ENCODE measurements at regions not wholly inside any gene's neighbourhood (a gene's known extent, or its start where the extent isn't known, plus 50 kb on each side); places are given as distances from the start of the nearest gene placed in this dataset.

- TF ChIP-seq POLR2AphosphoS5 (IDR thresholded peaks at IDR 0.05; ENCODE audit: low read depth, low read length) (no peak), SIN3A (IDR thresholded peaks at IDR 0.05; ENCODE audit: borderline replicate concordance, insufficient read depth, low read length) (no peak), TAF1 (IDR thresholded peaks at IDR 0.05; ENCODE audit: borderline replicate concordance, insufficient read depth, low read length) (no peak), FOXP2 (optimal IDR thresholded peaks at IDR 0.05; ENCODE audit: borderline replicate concordance, extremely low read depth, extremely low read length, insufficient read depth) (no peak)
- TF ChIP-seq, protein P1, sequence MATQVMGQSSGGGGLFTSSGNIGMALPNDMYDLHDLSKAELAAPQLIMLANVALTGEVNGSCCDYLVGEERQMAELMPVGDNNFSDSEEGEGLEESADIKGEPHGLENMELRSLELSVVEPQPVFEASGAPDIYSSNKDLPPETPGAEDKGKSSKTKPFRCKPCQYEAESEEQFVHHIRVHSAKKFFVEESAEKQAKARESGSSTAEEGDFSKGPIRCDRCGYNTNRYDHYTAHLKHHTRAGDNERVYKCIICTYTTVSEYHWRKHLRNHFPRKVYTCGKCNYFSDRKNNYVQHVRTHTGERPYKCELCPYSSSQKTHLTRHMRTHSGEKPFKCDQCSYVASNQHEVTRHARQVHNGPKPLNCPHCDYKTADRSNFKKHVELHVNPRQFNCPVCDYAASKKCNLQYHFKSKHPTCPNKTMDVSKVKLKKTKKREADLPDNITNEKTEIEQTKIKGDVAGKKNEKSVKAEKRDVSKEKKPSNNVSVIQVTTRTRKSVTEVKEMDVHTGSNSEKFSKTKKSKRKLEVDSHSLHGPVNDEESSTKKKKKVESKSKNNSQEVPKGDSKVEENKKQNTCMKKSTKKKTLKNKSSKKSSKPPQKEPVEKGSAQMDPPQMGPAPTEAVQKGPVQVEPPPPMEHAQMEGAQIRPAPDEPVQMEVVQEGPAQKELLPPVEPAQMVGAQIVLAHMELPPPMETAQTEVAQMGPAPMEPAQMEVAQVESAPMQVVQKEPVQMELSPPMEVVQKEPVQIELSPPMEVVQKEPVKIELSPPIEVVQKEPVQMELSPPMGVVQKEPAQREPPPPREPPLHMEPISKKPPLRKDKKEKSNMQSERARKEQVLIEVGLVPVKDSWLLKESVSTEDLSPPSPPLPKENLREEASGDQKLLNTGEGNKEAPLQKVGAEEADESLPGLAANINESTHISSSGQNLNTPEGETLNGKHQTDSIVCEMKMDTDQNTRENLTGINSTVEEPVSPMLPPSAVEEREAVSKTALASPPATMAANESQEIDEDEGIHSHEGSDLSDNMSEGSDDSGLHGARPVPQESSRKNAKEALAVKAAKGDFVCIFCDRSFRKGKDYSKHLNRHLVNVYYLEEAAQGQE (IDR thresholded peaks at IDR 0.05; ENCODE audit: insufficient read depth in 1 of 2, low read depth in 2 of 2, low read length in 2 of 2): no peak
Observed at GRCh38 chr3:42037318-42037945, 53.7 kb upstream of the TRAK1 start.

DNA sequence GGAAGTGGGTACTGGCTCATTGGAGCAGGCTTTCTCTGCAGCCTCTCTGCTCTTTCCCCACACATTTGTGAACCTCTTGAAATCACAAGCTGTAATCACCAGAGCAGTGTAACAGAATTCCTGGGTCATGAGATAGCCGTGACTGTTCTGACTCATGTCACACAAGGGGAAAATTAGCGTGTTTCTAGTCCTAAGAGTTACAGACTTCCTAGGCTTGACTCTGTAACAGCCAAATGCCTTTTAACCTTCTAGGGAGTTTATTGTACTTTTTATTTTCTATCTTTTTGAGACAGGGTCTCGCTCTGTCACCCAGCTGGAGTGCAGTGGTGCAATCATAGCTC is 54.7 kb upstream of the TRAK1 start:
- TF ChIP-seq, protein P1 (IDR thresholded peaks at IDR 0.05; ENCODE audit: insufficient read depth in 1 of 2, low read depth in 2 of 2, low read length in 2 of 2): no peak
- TF ChIP-seq POLR2AphosphoS5 (IDR thresholded peaks at IDR 0.05; ENCODE audit: low read depth, low read length): no peak

DNA sequence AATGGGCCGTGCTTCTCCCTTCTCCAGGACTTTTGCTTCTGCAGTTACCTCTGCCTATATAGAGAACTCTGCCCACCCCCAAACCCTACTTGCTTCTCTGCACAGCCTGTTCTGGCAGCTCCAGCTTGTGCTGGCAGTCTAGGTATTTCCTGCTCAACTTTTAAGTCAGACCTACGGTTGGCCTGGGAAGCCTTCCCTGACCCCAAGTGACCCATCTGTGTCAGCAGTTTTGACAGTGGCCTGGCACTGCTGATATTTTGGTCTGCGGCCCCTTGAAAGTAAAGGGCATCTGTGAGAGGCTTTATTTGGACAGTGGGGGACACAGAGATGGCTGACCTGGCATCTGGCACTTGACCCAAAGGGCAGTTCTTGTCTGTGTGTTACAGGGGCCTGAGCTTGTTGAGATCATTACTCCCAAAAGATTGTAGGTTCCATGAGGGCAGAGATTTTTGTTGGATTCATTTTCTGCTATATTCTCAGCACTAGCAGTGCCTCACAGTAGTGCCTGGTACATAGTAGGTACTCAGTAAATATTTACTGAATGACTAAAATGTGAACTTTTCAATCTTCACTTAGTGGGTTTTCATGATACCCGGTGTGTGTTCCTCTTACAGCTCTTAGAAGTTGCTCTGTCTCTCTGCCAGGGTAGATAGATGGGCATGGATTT is 55.2 kb upstream of the TRAK1 start:
- TF ChIP-seq, protein P1 (IDR thresholded peaks at IDR 0.05; ENCODE audit: insufficient read depth in 1 of 2, low read depth in 2 of 2, low read length in 2 of 2): no peak
- TF ChIP-seq FOXP2 (optimal IDR thresholded peaks at IDR 0.05; ENCODE audit: borderline replicate concordance, extremely low read depth, extremely low read length, insufficient read depth) (no peak), POLR2AphosphoS5 (IDR thresholded peaks at IDR 0.05; ENCODE audit: low read depth, low read length) (no peak), TAF1 (IDR thresholded peaks at IDR 0.05; ENCODE audit: borderline replicate concordance, insufficient read depth, low read length) (no peak), SIN3A (IDR thresholded peaks at IDR 0.05; ENCODE audit: borderline replicate concordance, insufficient read depth, low read length) (no peak)

DNA sequence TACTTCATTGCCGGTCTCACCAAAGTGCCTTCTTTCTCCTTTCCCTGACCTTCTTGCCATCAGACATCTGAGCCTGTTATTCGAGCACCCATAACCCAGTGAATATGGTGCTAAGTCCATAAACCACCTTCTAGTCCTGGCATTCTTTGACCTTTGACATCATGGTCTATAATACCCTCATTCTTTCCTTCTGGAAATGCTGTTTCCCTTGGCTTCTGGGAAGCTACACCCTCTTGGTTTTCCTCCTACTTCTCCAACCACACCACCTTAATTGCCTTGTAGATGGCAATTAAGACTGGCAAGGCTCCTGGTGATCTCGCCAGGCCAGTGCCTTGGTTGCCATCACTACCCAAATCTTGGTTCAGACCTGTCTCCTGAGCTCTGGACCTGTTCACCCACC is 56.1 kb upstream of the TRAK1 start:
- no peak for TF ChIP-seq TAF1 (IDR thresholded peaks at IDR 0.05; ENCODE audit: borderline replicate concordance, insufficient read depth, low read length)
- TF ChIP-seq FOXP2 (optimal IDR thresholded peaks at IDR 0.05; ENCODE audit: borderline replicate concordance, extremely low read depth, extremely low read length, insufficient read depth): no peak
- TF ChIP-seq POLR2AphosphoS5 (IDR thresholded peaks at IDR 0.05; ENCODE audit: low read depth, low read length): no peak
- TF ChIP-seq, protein P1 (IDR thresholded peaks at IDR 0.05; ENCODE audit: insufficient read depth in 1 of 2, low read depth in 2 of 2, low read length in 2 of 2): no peak

DNA sequence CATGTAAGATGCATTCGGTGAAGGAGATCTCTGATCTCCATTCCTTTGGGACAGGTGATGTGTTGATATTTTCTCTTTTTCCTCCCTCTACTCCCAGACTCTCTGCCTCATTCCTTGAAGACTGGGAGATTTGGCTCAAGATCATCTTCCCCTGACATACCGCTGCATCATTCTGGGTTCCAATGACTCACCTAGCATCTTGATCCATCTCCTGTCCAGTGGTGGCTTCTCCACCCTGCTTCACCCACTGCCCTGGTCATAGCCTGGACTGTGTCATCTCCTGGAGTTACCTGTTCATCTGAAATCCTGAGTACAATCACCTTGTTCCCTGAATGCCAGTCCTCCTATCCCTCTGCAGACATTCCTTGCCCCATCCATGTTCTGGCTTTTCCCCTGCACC is 57.4 kb upstream of the TRAK1 start:
- TF ChIP-seq SIN3A (IDR thresholded peaks at IDR 0.05; ENCODE audit: borderline replicate concordance, insufficient read depth, low read length) (no peak), TAF1 (IDR thresholded peaks at IDR 0.05; ENCODE audit: borderline replicate concordance, insufficient read depth, low read length) (no peak), POLR2AphosphoS5 (IDR thresholded peaks at IDR 0.05; ENCODE audit: low read depth, low read length) (no peak), FOXP2 (optimal IDR thresholded peaks at IDR 0.05; ENCODE audit: borderline replicate concordance, extremely low read depth, extremely low read length, insufficient read depth) (no peak)
- TF ChIP-seq, protein P1 (IDR thresholded peaks at IDR 0.05; ENCODE audit: insufficient read depth in 1 of 2, low read depth in 2 of 2, low read length in 2 of 2): no peak

Measured in PFSK-1 (cell line).